HCT116 (cell line): ENCODE measurements at regions not wholly inside any gene's neighbourhood (a gene's known extent, or its start where the extent isn't known, plus 50 kb on each side); places are given as distances from the start of the nearest gene placed in this dataset.

Experiments used
- ATAC-seq: fragments of 200-7000 bp; cut with Tn5 transposase; 2 replicates; pipeline ENCODE4 v1.9.1; 2020; ENCODE audit warnings: mild to moderate bottlenecking, moderate library complexity
- BruUV-seq: library from RNA; stranded (reverse); fragments of 400-500 nt; replicated peaks from 2 replicates; lab custom pipeline; 2021; lab: Mats Ljungman, UMichigan
- CTCF ChIA-PET: fragments of 300-600 bp; sonication (Branson Sonifier 250); formaldehyde crosslinking; loops from one replicate; lab custom pipeline; 2021; ENCODE audit warnings: antibody characterized with exemption; lab: Charles Lee
- POLR2A ChIA-PET: fragments of 300-600, 350-600 bp; sonication (Branson Sonifier 250); formaldehyde crosslinking; loops from one replicate; lab custom pipeline; 2021; ENCODE audit warnings: antibody characterized with exemption; lab: Charles Lee
- RAD21 ChIA-PET, 2 experiments: fragments of 300-600 bp; sonication (Branson Sonifier 250); formaldehyde crosslinking; loops; one replicate each; lab custom pipeline; 2023; ENCODE audit warnings: low total read pairs in 2 of 2; ENCODE audit not compliant: uncharacterized antibody in 2 of 2, unreplicated experiment in 2 of 2, low non-redundant PET in 1 of 2; lab: Charles Lee
- DNase-seq: peaks from one replicate; pipeline ENCODE4 v3.0.0-alpha.2; 2010; ENCODE audit warnings: low read depth, low spot score
- H2AFZ ChIP-seq: fragments of 200-600 bp; shearing (Covaris generic), sonication (generic); 2 replicates; pipeline ENCODE4 v1.6.1; 2017; ENCODE audit warnings: low read depth, mixed run types, mixed read lengths, antibody characterized with exemption, low read length; ENCODE audit not compliant: poor library complexity, severe bottlenecking
- H3K27ac ChIP-seq: 2 replicates; pipeline ENCODE4 v1.5.1; 2012; ENCODE audit warnings: low read depth, low read length
- H3K27me3 ChIP-seq: fragments of 200-600 bp; sonication (generic); 2 replicates; pipeline ENCODE4 v1.6.1; 2016; ENCODE audit warnings: mixed run types, low read length, mixed read lengths; ENCODE audit not compliant: insufficient read depth
- H3K36me3 ChIP-seq, 2 experiments: fragments of 200-500 bp in 1 of 2; fragments of 200-600 bp in 1 of 2; sonication (Bioruptor generic) in 1 of 2; sonication (generic) in 1 of 2; 2 replicates each; pipeline versions ENCODE4 v1.5.1 to v1.6.1; 2014 to 2016; ENCODE audit warnings: low read length in 2 of 2, inconsistent platforms in 1 of 2, mixed read lengths in 1 of 2, mixed run types in 1 of 2; ENCODE audit not compliant: insufficient read depth in 2 of 2, control insufficient read depth in 1 of 2
- H3K4me1 ChIP-seq, 2 experiments: fragments of 200-600 bp in 1 of 2; sonication (generic) in 1 of 2; 2 replicates each; pipeline versions ENCODE4 v1.5.1 to v1.6.1; 2012 to 2017; ENCODE audit warnings: low read length in 2 of 2, inconsistent platforms in 1 of 2, mild to moderate bottlenecking in 1 of 2, mixed read lengths in 1 of 2, mixed run types in 1 of 2, moderate library complexity in 1 of 2; ENCODE audit not compliant: insufficient read depth in 2 of 2, control insufficient read depth in 1 of 2
- H3K4me2 ChIP-seq: fragments of 200-600 bp; sonication (generic); 2 replicates; pipeline ENCODE4 v1.6.1; 2017; ENCODE audit warnings: mixed run types, low read length, mixed read lengths
- H3K4me3 ChIP-seq, 2 experiments: fragments of 200-600 bp in 1 of 2; sonication (generic) in 1 of 2; replicated peaks in 1 of 2; 2 replicates each; pipeline ENCODE4 v1.5.1; 2011 to 2016; ENCODE audit warnings: low read length in 2 of 2, control low read depth in 1 of 2, low read depth in 1 of 2, mild to moderate bottlenecking in 1 of 2, mixed read lengths in 1 of 2, mixed run types in 1 of 2
- H3K79me2 ChIP-seq: fragments of 200-600 bp; sonication (generic); 2 replicates; pipeline ENCODE4 v1.6.1; 2017; ENCODE audit warnings: mild to moderate bottlenecking, mixed run types, low read length, moderate library complexity, mixed read lengths; ENCODE audit not compliant: insufficient read depth
- H3K9ac ChIP-seq: fragments of 200-600 bp; sonication (generic); 2 replicates; pipeline ENCODE4 v1.6.1; 2016; ENCODE audit warnings: low read length, mixed read lengths
- H3K9me2 ChIP-seq: fragments of 200-600 bp; sonication (generic), shearing (Covaris generic); 2 replicates; pipeline ENCODE4 v1.6.1; 2017; ENCODE audit warnings: mixed run types, mild to moderate bottlenecking, moderate library complexity; ENCODE audit not compliant: insufficient read depth
- H3K9me3 ChIP-seq, 2 experiments: fragments of 200-500 bp in 1 of 2; fragments of 200-600 bp in 1 of 2; sonication (Bioruptor generic) in 1 of 2; sonication (generic) in 1 of 2; 2 replicates each; pipeline ENCODE4 v1.6.1; 2014 to 2017; ENCODE audit warnings: low read length in 2 of 2, mixed read lengths in 2 of 2, inconsistent platforms in 1 of 2, low read depth in 1 of 2, mild to moderate bottlenecking in 1 of 2, mixed run types in 1 of 2, moderate library complexity in 1 of 2; ENCODE audit not compliant: control insufficient read depth in 1 of 2, insufficient read depth in 1 of 2
- H4K20me1 ChIP-seq: fragments of 200-600 bp; sonication (generic), shearing (Covaris generic); 2 replicates; pipeline ENCODE4 v1.6.1; 2017; ENCODE audit warnings: mixed run types, mild to moderate bottlenecking, moderate library complexity; ENCODE audit not compliant: insufficient read depth
- CBX3 ChIP-seq: IDR thresholded peaks from 2 replicates; pipeline ENCODE4 v1.6.1; 2012; ENCODE audit warnings: low read depth
- CEBPB ChIP-seq: IDR thresholded peaks from 2 replicates; pipeline ENCODE4 v1.6.1; 2012; ENCODE audit warnings: low read depth
- CTCF ChIP-seq, 3 experiments: fragments of 200-600 bp in 1 of 3; sonication (generic) in 1 of 3; IDR thresholded peaks in 2 of 3; conservative IDR thresholded peaks in 1 of 3; 2 replicates each; pipeline ENCODE4 v1.5.1; 2012 to 2017; ENCODE audit warnings: low read depth in 2 of 3, low read length in 2 of 3, antibody characterized with exemption in 1 of 3, borderline replicate concordance in 1 of 3, control low read depth in 1 of 3, mild to moderate bottlenecking in 1 of 3, mixed read lengths in 1 of 3, mixed run types in 1 of 3, moderate library complexity in 1 of 3; ENCODE audit not compliant: insufficient read depth in 1 of 3
- EGR1 ChIP-seq: IDR thresholded peaks from 2 replicates; pipeline ENCODE4 v1.6.1; 2012; ENCODE audit warnings: low read depth
- ELF1 ChIP-seq: IDR thresholded peaks from 2 replicates; pipeline ENCODE4 v1.6.1; 2012; ENCODE audit warnings: low read depth, borderline replicate concordance
- EZH2 ChIP-seq: fragments of 200-600 bp; sonication (generic); IDR thresholded peaks from 2 replicates; pipeline ENCODE4 v1.6.1; 2017; ENCODE audit warnings: antibody characterized with exemption, mixed run types
- EZH2phosphoT487 ChIP-seq: fragments of 200-600 bp; IDR thresholded peaks from 2 replicates; pipeline ENCODE4 v1.6.1; 2018; ENCODE audit warnings: antibody characterized with exemption, borderline replicate concordance
- FOSL1 ChIP-seq: IDR thresholded peaks from 2 replicates; pipeline ENCODE4 v1.6.1; 2012; ENCODE audit warnings: low read depth
- POLR2A ChIP-seq: IDR thresholded peaks from 2 replicates; pipeline ENCODE4 v1.7.0; 2011; ENCODE audit warnings: borderline replicate concordance; ENCODE audit not compliant: insufficient read depth, insufficient read length; ENCODE audit errors: extremely low read depth
- RAD21 ChIP-seq: IDR thresholded peaks from 2 replicates; pipeline ENCODE4 v1.6.1; 2012; ENCODE audit warnings: low read depth, mild to moderate bottlenecking
- REST ChIP-seq: IDR thresholded peaks from 2 replicates; pipeline ENCODE4 v1.6.1; 2012; ENCODE audit warnings: low read depth
- SIN3A ChIP-seq: IDR thresholded peaks from 2 replicates; pipeline ENCODE4 v1.6.1; 2012; ENCODE audit warnings: low read depth
- SP1 ChIP-seq: IDR thresholded peaks from 2 replicates; pipeline ENCODE4 v1.6.1; 2012; ENCODE audit warnings: low read depth
- TCF7L2 ChIP-seq: IDR thresholded peaks from 2 replicates; pipeline ENCODE4 v1.7.0; 2011; ENCODE audit warnings: borderline replicate concordance, inconsistent platforms; ENCODE audit not compliant: insufficient read depth, insufficient read length; ENCODE audit errors: extremely low read depth
- ZBTB33 ChIP-seq: IDR thresholded peaks from 2 replicates; pipeline ENCODE4 v1.6.1; 2011; ENCODE audit warnings: mild to moderate bottlenecking, low read length, moderate library complexity; ENCODE audit not compliant: insufficient replicate concordance; ENCODE audit errors: extremely low read depth
- ZNF274 ChIP-seq: fragments of 200-500 bp; sonication (Bioruptor generic); IDR thresholded peaks from 2 replicates; pipeline ENCODE4 v1.6.1; 2014; ENCODE audit warnings: mild to moderate bottlenecking, low read depth, low read length, inconsistent platforms
- intact Hi-C: fragments of 100-400 bp; cut with micrococcal nuclease; formaldehyde crosslinking; loops from 2 replicates; pipeline ENCODE4 v1.10.0; 2022

GRCh38 chr13:76048131-76048530 lies 412.0 kb downstream of the LMO7 start:
- H3K9ac ChIP-seq, result no peak overlapping the region
- RAD21 ChIA-PET, result no interaction called here
- TF ChIP-seq EGR1 (no peak), SIN3A (no peak), ZNF274 (no peak), CBX3 (no peak), ZBTB33 (no peak), FOSL1 (no peak), EZH2 (no peak), POLR2A (no peak), RAD21 (no peak), TCF7L2 (no peak), SP1 (no peak), CEBPB (no peak), REST (no peak), CTCF (IDR thresholded peaks at IDR 0.05 in 2 of 3, conservative IDR thresholded peaks at IDR 0.05 in 1 of 3; ENCODE audit: borderline replicate concordance in 1 of 3, insufficient read depth in 1 of 3, low read depth in 2 of 3, low read length in 2 of 3) (no peak), EZH2phosphoT487 (no peak), ELF1 (no peak)

More at GRCh38 chr13:76048131-76048530, 412.0 kb downstream of the LMO7 start:
- BruUV-seq, result no TSS peak
- H3K36me3 ChIP-seq, result no peaks in the 10 kb centered on the region
- H3K27me3 ChIP-seq, result no peaks in the 10 kb centered on the region
- no peak for ATAC-seq
- H3K9me2 ChIP-seq, result no peaks in the 10 kb centered on the region
- no peaks in the 10 kb centered on the region for H3K9me3 ChIP-seq
- H3K27ac ChIP-seq, result no peak overlapping the region
- no peak overlapping the region for H3K4me2 ChIP-seq
- no peak overlapping the region for H3K4me3 ChIP-seq
- no peak for DNase-seq
- H3K4me1 ChIP-seq, result no peaks in the 10 kb centered on the region
- intact Hi-C loops, result no loop called here
- H2AFZ ChIP-seq, result no peak overlapping the region
- ChIA-PET CTCF (no interaction called here), POLR2A (no interaction called here)
- no peaks in the 10 kb centered on the region for H4K20me1 ChIP-seq
- no peaks in the 10 kb centered on the region for H3K79me2 ChIP-seq
